MM.1S (cell line): ENCODE measurements at regions not wholly inside any gene's neighbourhood (a gene's known extent, or its start where the extent isn't known, plus 50 kb on each side); places are given as distances from the start of the nearest gene placed in this dataset.

Experiments used
- DNase-seq: peaks from one replicate; pipeline ENCODE4 v3.0.0-alpha.2; 2015
- H2AFZ ChIP-seq: fragments of 300-600 bp; sonication (generic); 2 replicates; pipeline ENCODE4 v1.6.0; 2016; ENCODE audit warnings: antibody characterized with exemption, low read length
- H3F3A ChIP-seq: fragments of 300-600 bp; sonication (generic); 2 replicates; pipeline ENCODE4 v1.6.1; 2016; ENCODE audit warnings: mild to moderate bottlenecking, antibody characterized with exemption, low read length, moderate library complexity, mixed read lengths; ENCODE audit not compliant: insufficient read depth
- H3K27ac ChIP-seq: fragments of 300-600 bp; sonication (generic); 2 replicates; pipeline ENCODE4 v1.5.1; 2016; ENCODE audit warnings: mild to moderate bottlenecking, low read length
- H3K27me3 ChIP-seq: fragments of 300-600 bp; sonication (generic); replicated peaks from 2 replicates; pipeline ENCODE4 v1.6.0; 2016; ENCODE audit warnings: low read length; ENCODE audit not compliant: insufficient read depth
- H3K36me3 ChIP-seq: fragments of 300-600 bp; sonication (generic); replicated peaks from 2 replicates; pipeline ENCODE4 v1.6.1; 2016; ENCODE audit warnings: mild to moderate bottlenecking, low read length, mixed read lengths; ENCODE audit not compliant: insufficient read depth
- H3K4me1 ChIP-seq: fragments of 300-600 bp; sonication (generic); 2 replicates; pipeline ENCODE4 v1.6.1; 2016; ENCODE audit warnings: low read length, mixed read lengths
- H3K4me2 ChIP-seq: fragments of 300-600 bp; sonication (generic); 2 replicates; pipeline ENCODE4 v1.6.0; 2016; ENCODE audit warnings: low read depth, low read length
- H3K4me3 ChIP-seq: fragments of 300-600 bp; sonication (generic); 2 replicates; pipeline ENCODE4 v1.5.1; 2016; ENCODE audit warnings: low read length, mixed read lengths
- H3K79me2 ChIP-seq: fragments of 300-600 bp; sonication (generic); 2 replicates; pipeline ENCODE4 v1.6.1; 2016; ENCODE audit warnings: mixed run types, low read length, mixed read lengths
- H3K9ac ChIP-seq: fragments of 300-600 bp; sonication (generic); 2 replicates; pipeline ENCODE4 v1.6.1; 2016; ENCODE audit warnings: low read length, mixed read lengths
- H3K9me2 ChIP-seq: fragments of 300-600 bp; sonication (generic); replicated peaks from 2 replicates; pipeline ENCODE4 v1.6.1; 2016; ENCODE audit warnings: mild to moderate bottlenecking, low read length, mixed read lengths; ENCODE audit not compliant: insufficient read depth
- H3K9me3 ChIP-seq: fragments of 300-600 bp; sonication (generic); replicated peaks from 2 replicates; pipeline ENCODE4 v1.6.1; 2016; ENCODE audit warnings: mild to moderate bottlenecking, low read length, mixed read lengths; ENCODE audit not compliant: insufficient read depth
- H4K20me1 ChIP-seq: fragments of 300-600 bp; sonication (generic); 2 replicates; pipeline ENCODE4 v1.6.1; 2016; ENCODE audit warnings: mild to moderate bottlenecking, low read length, moderate library complexity, mixed read lengths; ENCODE audit not compliant: insufficient read depth
- EZH2 ChIP-seq: fragments of 300-600 bp; sonication (generic); optimal IDR thresholded peaks from 2 replicates; pipeline ENCODE3; 2017; ENCODE audit warnings: low read depth, mild to moderate bottlenecking, antibody characterized with exemption, low read length, mixed read lengths
- EZH2phosphoT487 ChIP-seq: fragments of 300-600 bp; sonication (generic); IDR thresholded peaks from 2 replicates; pipeline ENCODE4 v1.6.1; 2018; ENCODE audit warnings: antibody characterized with exemption, low read length
- TF ChIP-seq, protein P1 (sequence below): fragments of 300-600 bp; sonication (generic); IDR thresholded peaks from 2 replicates; pipeline ENCODE4 v1.5.1; 2016; ENCODE audit warnings: antibody characterized with exemption, low read length, mixed read lengths

DNA sequence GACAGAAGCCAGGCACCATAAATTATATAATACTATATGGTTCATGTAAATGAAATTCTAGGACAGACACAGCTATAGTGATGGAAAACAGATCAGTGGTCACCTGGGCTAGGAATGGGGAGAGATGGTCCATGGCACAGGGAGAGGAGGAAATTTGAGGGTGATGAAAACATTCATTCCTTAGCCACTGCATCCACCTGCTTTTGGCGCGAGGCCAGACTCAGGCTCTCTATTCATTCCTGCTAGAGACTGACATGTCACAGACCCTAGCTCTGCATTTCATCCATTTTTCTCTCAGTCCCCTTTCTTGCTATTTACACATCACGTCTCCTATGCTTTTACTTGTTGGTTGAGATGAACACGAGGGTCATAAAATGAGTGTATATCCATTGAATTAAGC lies 628.3 kb upstream of the SLC10A2 start:
- Histone ChIP-seq H2AFZ (no peak overlapping the region), H3K36me3 (no peaks in the 10 kb centered on the region), H3K27me3 (no peaks in the 10 kb centered on the region), H3K9me2 (no peaks in the 10 kb centered on the region), H3K9ac (no peak overlapping the region), H3F3A (no peaks in the 10 kb centered on the region), H3K4me1 (no peaks in the 10 kb centered on the region), H3K79me2 (no peaks in the 10 kb centered on the region), H3K27ac (no peak overlapping the region), H3K4me2 (no peak overlapping the region), H3K9me3 (no peaks in the 10 kb centered on the region), H4K20me1 (no peaks in the 10 kb centered on the region), H3K4me3 (no peak overlapping the region)
- DNase-seq = no peak
- TF ChIP-seq, protein P1, sequence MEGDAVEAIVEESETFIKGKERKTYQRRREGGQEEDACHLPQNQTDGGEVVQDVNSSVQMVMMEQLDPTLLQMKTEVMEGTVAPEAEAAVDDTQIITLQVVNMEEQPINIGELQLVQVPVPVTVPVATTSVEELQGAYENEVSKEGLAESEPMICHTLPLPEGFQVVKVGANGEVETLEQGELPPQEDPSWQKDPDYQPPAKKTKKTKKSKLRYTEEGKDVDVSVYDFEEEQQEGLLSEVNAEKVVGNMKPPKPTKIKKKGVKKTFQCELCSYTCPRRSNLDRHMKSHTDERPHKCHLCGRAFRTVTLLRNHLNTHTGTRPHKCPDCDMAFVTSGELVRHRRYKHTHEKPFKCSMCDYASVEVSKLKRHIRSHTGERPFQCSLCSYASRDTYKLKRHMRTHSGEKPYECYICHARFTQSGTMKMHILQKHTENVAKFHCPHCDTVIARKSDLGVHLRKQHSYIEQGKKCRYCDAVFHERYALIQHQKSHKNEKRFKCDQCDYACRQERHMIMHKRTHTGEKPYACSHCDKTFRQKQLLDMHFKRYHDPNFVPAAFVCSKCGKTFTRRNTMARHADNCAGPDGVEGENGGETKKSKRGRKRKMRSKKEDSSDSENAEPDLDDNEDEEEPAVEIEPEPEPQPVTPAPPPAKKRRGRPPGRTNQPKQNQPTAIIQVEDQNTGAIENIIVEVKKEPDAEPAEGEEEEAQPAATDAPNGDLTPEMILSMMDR = no peak
- TF ChIP-seq EZH2phosphoT487 (no peak), EZH2 (no peak)

DNA sequence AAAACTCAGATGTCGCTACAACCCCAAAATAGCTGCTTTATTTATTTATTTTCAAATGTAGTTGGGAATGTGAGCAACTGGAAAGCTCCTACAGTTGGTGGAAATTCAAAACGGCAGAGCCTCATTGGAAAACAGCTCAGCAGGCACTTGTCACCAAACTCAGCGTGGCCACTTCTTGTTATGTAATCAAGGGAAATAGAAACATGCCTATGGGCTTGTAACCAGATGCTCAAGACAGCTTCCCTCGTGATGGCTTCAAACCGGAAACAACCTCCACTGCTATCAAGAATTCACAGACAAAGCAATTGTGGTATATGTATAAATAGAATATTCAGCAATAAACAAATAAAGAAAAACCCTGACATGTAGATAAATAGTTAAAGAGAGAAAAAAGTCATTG lies 627.8 kb upstream of the SLC10A2 start:
- H3K79me2 ChIP-seq = no peaks in the 10 kb centered on the region
- H3K36me3 ChIP-seq = no peaks in the 10 kb centered on the region
- H3K4me1 ChIP-seq = no peaks in the 10 kb centered on the region
- H3K9ac ChIP-seq = no peak overlapping the region
- no peak overlapping the region for H3K27ac ChIP-seq
- no peak overlapping the region for H3K4me3 ChIP-seq
- H3K9me2 ChIP-seq = no peaks in the 10 kb centered on the region
- no peaks in the 10 kb centered on the region for H3K9me3 ChIP-seq
- DNase-seq = peak; percentile 61
- no peaks in the 10 kb centered on the region for H4K20me1 ChIP-seq
- peak overlapping the region; percentile 19; the same call in 1 of the 2 replicates for H3K4me2 ChIP-seq
- H2AFZ ChIP-seq = no peak overlapping the region
- no peaks in the 10 kb centered on the region for H3F3A ChIP-seq
- no peaks in the 10 kb centered on the region for H3K27me3 ChIP-seq
- TF ChIP-seq EZH2phosphoT487 (no peak), EZH2 (no peak)
- TF ChIP-seq, protein P1 = no peak

DNA sequence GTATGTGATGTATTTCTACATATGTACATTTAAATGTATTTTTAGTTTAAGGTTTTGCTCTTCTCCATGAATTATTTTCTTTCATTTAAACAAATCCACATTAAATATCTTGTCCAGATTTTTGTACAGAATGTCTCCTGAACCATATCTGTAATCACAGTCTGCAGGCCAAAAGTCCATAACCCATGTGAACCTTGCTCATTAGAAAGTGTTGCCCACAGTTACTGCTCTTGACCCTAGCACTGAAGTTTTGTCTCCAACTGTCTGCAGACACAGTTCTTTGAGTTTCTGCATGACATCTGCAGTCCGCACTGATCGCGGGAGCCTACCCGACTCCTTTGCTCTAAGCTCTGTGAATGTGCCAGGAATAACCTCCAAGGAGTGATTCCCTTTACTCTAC lies 626.2 kb upstream of the SLC10A2 start:
- H3K4me3 ChIP-seq = no peak overlapping the region
- no peak overlapping the region for H3K4me2 ChIP-seq
- H4K20me1 ChIP-seq = no peaks in the 10 kb centered on the region
- H3K9me2 ChIP-seq = no peaks in the 10 kb centered on the region
- no peaks in the 10 kb centered on the region for H3K4me1 ChIP-seq
- H3K9me3 ChIP-seq = no peaks in the 10 kb centered on the region
- DNase-seq = no peak
- H3F3A ChIP-seq = no peaks in the 10 kb centered on the region
- H3K79me2 ChIP-seq = no peaks in the 10 kb centered on the region
- no peaks in the 10 kb centered on the region for H3K36me3 ChIP-seq
- H3K27ac ChIP-seq = no peak overlapping the region
- no peaks in the 10 kb centered on the region for H3K27me3 ChIP-seq
- no peak overlapping the region for H2AFZ ChIP-seq
- H3K9ac ChIP-seq = no peak overlapping the region
- TF ChIP-seq, protein P1 = no peak
- TF ChIP-seq EZH2phosphoT487 = no peak
- no peak for TF ChIP-seq EZH2
